ENCODE measurements at regions not wholly inside any gene's neighbourhood (a gene's known extent, or its start where the extent isn't known, plus 50 kb on each side); places are given as distances from the start of the nearest gene placed in this dataset.

DNA sequence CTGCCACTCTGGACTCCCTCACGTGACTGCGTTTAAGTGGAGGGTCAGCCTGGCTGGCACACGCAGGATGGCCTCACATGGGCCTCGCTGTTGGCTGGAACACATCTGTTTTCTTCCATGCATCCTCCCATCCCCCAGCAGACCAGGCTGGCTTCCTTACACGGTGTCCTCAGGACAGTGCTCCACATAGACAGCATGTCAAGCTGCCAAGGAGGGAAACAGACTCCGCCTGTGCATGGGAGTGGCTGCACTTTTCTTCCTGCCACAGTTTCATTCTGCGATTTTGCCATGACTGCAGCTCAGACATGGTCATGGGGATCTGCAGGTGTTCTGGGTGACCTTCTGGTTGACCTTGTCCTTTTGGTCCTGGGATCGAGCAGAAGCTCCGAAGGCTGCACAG, 344.2 kb downstream of the SHANK2 start:
- TF ChIP-seq ELF4 (CRISPR knock-in tag; IDR thresholded peaks at IDR 0.05; ENCODE audit: borderline replicate concordance) (no peak), ZNF274 (CRISPR knock-in tag; IDR thresholded peaks at IDR 0.05) (no peak), BHLHE40 (IDR thresholded peaks at IDR 0.05; ENCODE audit: low read length) (no peak), KLF16 (CRISPR knock-in tag; IDR thresholded peaks at IDR 0.05) (no peak), ZNF33B (CRISPR knock-in tag; IDR thresholded peaks at IDR 0.05) (no peak), GABPB1 (CRISPR knock-in tag; IDR thresholded peaks at IDR 0.05) (no peak), RXRB (CRISPR knock-in tag; IDR thresholded peaks at IDR 0.05; ENCODE audit: borderline replicate concordance) (no peak)
- TF ChIP-seq, protein P1, sequence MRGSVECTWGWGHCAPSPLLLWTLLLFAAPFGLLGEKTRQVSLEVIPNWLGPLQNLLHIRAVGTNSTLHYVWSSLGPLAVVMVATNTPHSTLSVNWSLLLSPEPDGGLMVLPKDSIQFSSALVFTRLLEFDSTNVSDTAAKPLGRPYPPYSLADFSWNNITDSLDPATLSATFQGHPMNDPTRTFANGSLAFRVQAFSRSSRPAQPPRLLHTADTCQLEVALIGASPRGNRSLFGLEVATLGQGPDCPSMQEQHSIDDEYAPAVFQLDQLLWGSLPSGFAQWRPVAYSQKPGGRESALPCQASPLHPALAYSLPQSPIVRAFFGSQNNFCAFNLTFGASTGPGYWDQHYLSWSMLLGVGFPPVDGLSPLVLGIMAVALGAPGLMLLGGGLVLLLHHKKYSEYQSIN (CRISPR knock-in tag; IDR thresholded peaks at IDR 0.05; ENCODE audit: borderline replicate concordance) = no peak
- TF ChIP-seq, protein P2, sequence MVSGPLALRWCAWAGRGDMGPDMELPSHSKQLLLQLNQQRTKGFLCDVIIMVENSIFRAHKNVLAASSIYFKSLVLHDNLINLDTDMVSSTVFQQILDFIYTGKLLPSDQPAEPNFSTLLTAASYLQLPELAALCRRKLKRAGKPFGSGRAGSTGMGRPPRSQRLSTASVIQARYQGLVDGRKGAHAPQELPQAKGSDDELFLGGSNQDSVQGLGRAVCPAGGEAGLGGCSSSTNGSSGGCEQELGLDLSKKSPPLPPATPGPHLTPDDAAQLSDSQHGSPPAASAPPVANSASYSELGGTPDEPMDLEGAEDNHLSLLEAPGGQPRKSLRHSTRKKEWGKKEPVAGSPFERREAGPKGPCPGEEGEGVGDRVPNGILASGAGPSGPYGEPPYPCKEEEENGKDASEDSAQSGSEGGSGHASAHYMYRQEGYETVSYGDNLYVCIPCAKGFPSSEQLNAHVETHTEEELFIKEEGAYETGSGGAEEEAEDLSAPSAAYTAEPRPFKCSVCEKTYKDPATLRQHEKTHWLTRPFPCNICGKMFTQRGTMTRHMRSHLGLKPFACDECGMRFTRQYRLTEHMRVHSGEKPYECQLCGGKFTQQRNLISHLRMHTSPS (CRISPR knock-in tag; IDR thresholded peaks at IDR 0.05; ENCODE audit: low read depth) = no peak
- TF ChIP-seq, protein P3, sequence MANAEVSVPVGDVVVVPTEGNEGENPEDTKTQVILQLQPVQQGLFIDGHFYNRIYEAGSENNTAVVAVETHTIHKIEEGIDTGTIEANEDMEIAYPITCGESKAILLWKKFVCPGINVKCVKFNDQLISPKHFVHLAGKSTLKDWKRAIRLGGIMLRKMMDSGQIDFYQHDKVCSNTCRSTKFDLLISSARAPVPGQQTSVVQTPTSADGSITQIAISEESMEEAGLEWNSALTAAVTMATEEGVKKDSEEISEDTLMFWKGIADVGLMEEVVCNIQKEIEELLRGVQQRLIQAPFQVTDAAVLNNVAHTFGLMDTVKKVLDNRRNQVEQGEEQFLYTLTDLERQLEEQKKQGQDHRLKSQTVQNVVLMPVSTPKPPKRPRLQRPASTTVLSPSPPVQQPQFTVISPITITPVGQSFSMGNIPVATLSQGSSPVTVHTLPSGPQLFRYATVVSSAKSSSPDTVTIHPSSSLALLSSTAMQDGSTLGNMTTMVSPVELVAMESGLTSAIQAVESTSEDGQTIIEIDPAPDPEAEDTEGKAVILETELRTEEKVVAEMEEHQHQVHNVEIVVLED (CRISPR knock-in tag; IDR thresholded peaks at IDR 0.05; ENCODE audit: borderline replicate concordance) = no peak
- TF ChIP-seq, protein P4, sequence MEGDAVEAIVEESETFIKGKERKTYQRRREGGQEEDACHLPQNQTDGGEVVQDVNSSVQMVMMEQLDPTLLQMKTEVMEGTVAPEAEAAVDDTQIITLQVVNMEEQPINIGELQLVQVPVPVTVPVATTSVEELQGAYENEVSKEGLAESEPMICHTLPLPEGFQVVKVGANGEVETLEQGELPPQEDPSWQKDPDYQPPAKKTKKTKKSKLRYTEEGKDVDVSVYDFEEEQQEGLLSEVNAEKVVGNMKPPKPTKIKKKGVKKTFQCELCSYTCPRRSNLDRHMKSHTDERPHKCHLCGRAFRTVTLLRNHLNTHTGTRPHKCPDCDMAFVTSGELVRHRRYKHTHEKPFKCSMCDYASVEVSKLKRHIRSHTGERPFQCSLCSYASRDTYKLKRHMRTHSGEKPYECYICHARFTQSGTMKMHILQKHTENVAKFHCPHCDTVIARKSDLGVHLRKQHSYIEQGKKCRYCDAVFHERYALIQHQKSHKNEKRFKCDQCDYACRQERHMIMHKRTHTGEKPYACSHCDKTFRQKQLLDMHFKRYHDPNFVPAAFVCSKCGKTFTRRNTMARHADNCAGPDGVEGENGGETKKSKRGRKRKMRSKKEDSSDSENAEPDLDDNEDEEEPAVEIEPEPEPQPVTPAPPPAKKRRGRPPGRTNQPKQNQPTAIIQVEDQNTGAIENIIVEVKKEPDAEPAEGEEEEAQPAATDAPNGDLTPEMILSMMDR (CRISPR knock-in tag; IDR thresholded peaks at IDR 0.05) = no peak
